HG03575 (cell line): ENCODE measurements at regions not wholly inside any gene's neighbourhood (a gene's known extent, or its start where the extent isn't known, plus 50 kb on each side); places are given as distances from the start of the nearest gene placed in this dataset.
A peak's percentile ranks its signal among the peaks of the same experiment; 100 is the strongest.

ENCODE experiments used
- ATAC-seq: cut with Tn5 transposase; IDR thresholded peaks from one replicate; pipeline ENCODE4 v1.9.1; 2021; ENCODE audit not compliant: unreplicated experiment, insufficient number of reproducible peaks, low FRiP score; ENCODE audit errors: extremely low read depth

- no peak for ATAC-seq
These were observed 456.2 kb upstream of the MEX3C start for GRCh38 chr18:51653507-51654213.

- ATAC-seq = peak; percentile 44
These were observed 457.2 kb upstream of the MEX3C start for GRCh38 chr18:51654488-51655326.

DNA sequence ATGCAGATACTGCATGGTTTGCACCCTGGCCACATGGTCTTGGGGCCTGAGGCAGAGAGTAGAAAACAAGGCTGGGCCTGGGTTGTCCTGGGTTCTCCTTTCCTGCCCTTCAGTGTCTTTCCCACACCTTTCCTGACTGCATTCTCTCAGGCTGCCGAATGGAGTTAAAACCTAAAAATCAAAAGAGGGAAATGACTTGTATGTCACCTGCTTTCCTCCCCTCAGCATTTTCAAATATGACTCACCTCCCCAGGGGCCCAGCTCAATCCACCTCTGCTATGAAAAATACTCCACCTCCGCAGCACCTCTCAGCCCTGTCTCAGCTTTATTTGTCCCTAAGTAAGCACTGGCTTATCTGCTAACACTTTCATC lies 457.8 kb upstream of the MEX3C start:
- ATAC-seq = peak; percentile 85

DNA sequence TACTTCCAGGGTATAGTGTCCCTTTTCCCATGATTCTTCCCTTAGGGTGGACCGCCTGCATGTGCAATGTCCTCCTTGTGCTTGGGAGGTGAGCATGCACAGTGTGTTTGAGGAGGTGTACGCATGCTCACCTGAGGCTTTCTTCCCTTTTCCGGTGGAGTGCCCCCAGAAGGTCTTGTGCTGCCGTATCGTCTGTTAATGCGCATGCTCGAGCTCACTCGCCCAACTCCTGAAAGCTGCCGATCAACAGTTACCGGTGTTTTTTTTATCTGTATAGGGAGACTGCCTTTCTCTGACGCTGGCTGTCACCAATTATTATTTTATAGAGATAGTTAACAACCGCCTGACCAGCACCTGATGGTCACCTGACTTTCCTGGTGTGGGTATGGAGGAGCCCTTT lies 458.8 kb upstream of the MEX3C start:
- ATAC-seq = no peak

DNA sequence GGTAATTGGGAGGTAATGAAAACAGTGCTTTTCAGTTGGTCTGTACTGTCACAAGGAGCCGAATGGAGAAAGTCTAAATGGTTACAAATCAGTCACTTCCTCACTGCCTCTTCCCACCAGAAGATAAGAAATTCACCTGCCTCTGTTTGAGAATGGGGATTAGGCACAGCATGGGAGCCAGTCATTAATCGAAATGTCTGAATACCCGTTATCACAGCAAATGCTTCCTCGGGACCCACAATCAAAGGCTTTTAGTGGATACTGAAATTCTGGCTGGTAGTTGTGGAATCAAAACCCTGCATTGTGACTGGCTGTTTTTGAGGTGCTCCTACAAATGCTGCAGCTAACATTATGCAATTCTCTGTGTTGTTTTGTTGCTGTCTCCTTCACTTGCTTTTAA lies 461.0 kb upstream of the MEX3C start:
- no peak for ATAC-seq

DNA sequence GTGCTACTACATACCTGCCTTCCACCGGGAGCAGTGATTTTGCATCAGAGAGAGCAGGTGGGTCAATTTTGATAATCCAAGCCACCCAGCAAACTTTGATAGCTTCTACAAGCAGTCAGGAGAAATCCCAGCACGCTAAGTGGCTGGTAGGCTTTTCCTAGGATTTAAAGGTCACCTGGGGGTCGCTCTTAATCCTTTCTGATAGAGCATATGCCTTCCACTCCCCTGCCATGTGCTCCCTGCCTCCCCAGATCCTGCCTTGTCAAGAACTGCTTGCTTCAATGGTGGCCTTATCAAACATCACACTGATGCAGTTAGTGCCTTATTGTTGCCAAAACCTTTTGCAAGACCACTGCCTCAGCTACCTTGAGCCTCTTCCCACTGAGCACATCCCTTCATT lies 462.3 kb upstream of the MEX3C start:
- ATAC-seq = no peak

DNA sequence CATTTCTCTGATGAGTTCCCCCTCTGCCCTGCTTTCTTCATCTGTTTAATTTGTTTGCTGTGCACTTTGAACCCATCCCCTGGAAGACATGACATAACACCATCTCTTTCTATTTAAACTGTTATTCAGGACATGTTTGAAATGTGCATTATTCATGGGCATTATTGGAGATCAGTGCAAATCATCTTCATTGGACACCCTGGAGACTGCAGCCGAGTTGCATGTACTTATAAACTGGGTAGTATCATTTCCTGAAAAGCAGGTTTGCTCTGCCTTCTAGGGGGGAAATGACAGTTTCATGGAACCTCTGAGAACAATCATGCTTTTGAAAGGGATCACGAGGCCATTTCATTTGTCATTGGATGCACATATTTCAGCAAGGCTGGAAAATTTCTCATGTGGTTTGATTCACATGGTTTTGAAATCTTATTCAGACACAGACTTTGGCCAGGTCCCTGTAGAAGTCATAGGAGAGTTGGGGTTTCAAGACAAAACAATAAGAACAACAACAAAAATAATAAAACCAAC lies 462.8 kb upstream of the MEX3C start:
- no peak for ATAC-seq

DNA sequence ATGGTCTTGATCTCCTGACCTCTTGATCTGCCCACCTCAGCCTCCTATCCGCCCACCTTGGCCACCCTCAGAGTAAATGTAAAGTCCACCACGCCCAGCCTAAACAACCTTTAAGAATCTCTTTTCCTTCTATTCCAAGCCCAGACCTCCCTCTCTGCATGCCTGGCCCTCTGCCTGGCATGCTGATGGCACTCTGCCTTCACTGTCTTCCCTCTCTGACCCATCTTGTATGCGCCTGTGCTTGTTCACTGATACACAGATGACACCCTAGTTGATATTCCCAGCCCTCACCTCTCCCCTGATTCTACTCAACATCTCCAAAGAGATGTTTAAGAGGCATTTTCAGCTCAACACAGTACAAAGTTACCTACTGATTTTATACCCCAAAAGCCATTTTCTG lies 466.8 kb upstream of the MEX3C start:
- no peak for ATAC-seq

DNA sequence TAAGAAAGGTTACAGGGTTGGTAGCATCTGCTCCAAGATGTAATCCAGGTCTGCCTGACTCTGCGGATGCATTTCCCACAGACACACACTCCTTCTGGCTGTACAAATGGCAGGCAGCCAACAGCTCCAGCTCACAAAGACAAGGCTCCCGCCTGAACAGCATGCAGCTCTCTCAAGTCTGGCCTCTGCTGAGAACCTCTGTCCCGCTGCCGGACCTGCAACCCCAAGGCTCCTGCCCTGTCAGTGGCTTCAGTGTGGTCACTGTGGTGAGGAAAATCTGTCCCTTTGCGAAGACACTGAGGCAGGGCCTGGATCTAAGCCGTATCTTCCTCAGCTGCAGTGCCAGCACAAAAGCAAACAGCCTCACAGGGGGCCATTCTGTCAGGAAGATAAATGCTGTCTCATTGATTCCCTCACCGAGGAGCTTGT lies 469.3 kb upstream of the MEX3C start:
- ATAC-seq = no peak

DNA sequence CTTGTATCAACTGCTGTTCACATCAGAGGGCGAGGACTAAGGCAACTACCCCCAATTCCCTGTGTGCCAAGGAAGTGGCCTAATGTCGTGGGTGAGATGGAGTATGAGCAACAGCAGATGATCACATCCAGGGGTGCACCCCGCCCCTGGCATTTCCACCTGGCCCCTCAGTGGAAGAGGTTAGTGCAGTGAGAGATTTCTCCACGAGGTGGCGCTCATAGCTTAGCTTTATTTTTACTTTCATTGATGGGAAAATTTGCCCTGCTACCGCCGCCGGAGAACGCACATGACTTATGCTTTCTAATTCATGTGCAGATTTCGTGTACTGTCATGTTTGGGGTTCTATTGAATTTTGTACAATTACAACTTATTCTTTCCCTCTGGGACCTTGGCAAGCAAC lies 470.6 kb upstream of the MEX3C start:
- ATAC-seq = peak; percentile 82

DNA sequence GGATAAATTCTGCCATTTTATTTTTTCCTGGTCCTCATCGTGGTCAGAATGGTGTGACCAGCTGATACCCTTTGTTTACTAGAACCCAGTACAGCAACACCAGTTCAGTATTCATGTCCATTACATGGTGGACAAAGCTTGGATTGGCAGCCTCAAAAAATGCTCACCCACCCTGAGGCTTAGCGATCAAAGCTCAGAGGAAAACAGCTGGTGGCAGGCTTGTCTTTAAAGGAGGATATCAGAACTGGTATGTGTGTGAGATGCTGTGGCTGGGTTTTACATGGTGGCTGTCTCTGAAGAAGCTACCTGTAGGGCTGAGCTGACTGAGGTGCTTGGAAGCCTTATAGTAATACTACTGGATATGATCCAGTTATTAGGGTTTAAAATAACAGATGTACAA lies 471.1 kb upstream of the MEX3C start:
- ATAC-seq = no peak

DNA sequence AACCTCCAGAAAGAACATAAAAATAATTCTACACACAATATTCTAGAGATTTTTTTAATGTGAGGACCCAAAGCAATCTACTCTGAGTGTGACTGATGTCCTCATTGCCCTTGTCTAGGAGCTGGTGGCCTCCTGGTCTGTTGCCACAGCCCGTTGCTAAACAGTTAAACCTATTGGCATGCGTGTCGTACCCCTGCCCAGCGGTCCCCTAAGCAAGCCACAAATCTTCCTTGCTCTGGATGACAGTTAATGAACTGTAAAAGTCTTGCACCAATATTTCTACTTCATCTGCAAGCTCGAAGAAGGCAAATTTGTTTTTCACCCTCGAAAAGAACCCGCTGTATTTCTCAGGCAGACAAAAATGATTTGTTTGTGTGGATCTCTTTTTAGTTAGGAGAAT lies 489.1 kb upstream of the MEX3C start:
- ATAC-seq = no peak

DNA sequence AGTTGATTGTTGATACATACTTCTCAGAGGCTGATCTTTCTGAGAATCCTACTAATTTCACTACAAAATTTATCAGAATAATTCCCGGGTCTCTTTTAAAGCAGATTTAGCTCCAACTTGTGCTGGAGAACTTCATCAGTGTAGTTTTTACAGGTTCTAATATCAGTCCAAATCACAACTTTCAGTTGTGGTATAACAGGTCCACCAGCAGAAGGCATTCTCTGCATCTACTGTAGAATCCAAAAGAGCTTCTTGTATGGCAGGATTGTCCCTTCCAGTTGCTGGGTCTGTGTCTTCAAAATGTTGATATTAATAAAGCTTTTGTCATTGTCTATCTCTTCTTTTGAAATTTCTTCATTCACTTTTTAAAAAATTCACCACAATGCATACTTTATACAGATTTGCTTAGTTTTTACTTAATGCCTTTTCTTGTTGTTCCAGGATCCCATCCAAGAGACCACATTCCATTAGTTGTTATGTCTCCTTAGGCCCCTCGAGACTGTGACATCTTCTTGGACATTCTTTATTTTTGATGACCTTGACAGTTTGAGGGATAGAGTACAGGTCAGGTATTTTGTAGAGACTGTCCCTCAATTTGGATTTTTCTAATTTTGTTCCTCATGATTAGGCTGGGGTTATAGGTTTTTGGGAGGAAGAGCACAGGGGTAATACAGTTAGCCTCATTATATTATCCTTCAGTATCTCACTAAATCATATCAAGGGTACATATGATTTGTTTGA lies 490.5 kb upstream of the MEX3C start:
- no peak for ATAC-seq

GRCh38 chr18:51692612-51693011 lies 495.1 kb upstream of the MEX3C start:
- ATAC-seq = no peak

DNA sequence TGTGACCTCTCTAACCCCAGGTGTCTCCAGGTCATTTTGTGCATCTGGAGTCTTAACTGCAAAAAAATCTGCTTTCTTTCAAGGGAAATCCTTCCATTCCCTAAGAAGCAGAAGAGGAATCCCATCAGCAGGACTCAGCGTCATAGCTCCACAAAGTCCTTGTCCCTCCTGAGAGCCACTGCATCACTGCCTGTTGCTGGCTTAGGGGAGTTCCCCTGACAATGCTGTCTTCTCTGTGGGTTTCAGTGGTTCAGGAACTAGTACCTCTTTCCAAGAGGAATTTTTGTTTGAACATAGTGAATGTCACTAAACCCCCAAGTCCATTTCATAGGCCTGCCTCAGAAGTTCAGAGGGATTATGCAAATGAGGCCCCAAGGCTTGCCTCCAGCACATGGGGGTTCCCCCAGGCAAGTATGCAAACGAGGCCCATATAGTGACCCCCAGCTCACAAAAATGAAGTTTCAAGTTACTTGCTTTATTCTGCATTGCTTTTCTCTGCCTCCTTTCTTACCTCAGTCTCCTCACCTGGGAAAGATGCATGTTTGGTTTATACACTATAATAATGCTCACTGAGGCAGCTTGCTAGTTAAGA lies 513.9 kb upstream of the MEX3C start:
- no peak for ATAC-seq

DNA sequence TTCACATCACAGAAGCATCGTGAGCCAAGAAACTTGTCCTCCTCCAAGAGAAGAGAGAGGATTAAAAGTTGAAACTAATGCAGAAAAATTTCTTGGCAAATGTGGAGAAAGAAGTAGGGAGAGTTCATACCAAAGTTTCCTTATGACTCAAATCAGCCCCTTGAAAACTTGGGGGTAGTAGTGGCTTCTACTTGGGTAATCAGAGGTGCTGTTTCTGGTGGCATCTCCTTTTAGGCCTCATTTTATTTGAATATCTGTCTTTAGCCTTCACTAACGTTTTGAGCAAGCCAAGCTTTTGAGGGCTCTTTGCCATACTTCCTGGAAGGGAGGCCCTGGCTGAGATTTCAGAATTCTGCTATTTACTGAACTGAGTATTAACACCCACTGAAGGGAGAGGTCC lies 515.3 kb upstream of the MEX3C start:
- ATAC-seq = no peak

GRCh38 chr18:51716277-51716676 lies 518.8 kb upstream of the MEX3C start:
- peak; percentile 35 for ATAC-seq

- ATAC-seq = no peak
These were observed 523.9 kb upstream of the MEX3C start for GRCh38 chr18:51721388-51721787.

GRCh38 chr18:51721996-51722395 lies 524.5 kb upstream of the MEX3C start:
- ATAC-seq = no peak
